ENCODE measurements at regions not wholly inside any gene's neighbourhood (a gene's known extent, or its start where the extent isn't known, plus 50 kb on each side); places are given as distances from the start of the nearest gene placed in this dataset.

DNA sequence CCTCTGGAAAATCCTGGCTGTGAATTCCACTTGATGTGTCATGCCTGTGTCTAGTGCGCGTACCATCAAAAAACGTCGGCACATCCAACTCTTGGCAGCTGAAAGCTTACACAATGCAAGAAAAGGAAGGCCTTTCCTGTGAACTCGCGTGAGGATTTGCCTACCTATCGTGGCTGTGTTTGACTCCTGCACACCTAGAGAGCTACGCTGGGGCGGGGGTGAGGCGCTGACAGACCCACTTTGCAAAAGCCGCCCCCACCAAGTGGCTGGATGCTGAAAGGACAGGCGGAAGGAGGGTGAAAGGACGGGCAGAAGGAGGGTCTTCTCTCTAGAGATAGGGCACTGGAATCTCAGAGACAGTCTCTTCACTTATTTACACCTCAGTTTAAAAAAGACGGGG is 270.1 kb downstream of the EIPR1 start:
- TF ChIP-seq, protein P1, sequence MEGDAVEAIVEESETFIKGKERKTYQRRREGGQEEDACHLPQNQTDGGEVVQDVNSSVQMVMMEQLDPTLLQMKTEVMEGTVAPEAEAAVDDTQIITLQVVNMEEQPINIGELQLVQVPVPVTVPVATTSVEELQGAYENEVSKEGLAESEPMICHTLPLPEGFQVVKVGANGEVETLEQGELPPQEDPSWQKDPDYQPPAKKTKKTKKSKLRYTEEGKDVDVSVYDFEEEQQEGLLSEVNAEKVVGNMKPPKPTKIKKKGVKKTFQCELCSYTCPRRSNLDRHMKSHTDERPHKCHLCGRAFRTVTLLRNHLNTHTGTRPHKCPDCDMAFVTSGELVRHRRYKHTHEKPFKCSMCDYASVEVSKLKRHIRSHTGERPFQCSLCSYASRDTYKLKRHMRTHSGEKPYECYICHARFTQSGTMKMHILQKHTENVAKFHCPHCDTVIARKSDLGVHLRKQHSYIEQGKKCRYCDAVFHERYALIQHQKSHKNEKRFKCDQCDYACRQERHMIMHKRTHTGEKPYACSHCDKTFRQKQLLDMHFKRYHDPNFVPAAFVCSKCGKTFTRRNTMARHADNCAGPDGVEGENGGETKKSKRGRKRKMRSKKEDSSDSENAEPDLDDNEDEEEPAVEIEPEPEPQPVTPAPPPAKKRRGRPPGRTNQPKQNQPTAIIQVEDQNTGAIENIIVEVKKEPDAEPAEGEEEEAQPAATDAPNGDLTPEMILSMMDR (IDR thresholded peaks at IDR 0.05), result no peak
- TF ChIP-seq CHD2 (IDR thresholded peaks at IDR 0.05; ENCODE audit: low read length, partially characterized antibody) (no peak), FOXM1 (IDR thresholded peaks at IDR 0.05; ENCODE audit: low read depth) (no peak), POLR2AphosphoS5 (IDR thresholded peaks at IDR 0.05; ENCODE audit: low read depth, low read length) (no peak), JUND (IDR thresholded peaks at IDR 0.05) (no peak)
- TF ChIP-seq, protein P2, sequence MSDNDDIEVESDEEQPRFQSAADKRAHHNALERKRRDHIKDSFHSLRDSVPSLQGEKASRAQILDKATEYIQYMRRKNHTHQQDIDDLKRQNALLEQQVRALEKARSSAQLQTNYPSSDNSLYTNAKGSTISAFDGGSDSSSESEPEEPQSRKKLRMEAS (IDR thresholded peaks at IDR 0.05; ENCODE audit: low read depth), result no peak
